GM23338 (cell line): ENCODE measurements at regions not wholly inside any gene's neighbourhood (a gene's known extent, or its start where the extent isn't known, plus 50 kb on each side); places are given as distances from the start of the nearest gene placed in this dataset.

Experiments used
- ATAC-seq: fragments of 200-7000 bp; cut with Tn5 transposase; 3 replicates; pipeline ENCODE4 v1.9.1; 2020
- DNase-seq: peaks from one replicate; pipeline ENCODE4 v3.0.0-alpha.2; 2015; ENCODE audit warnings: low spot score
- H2AFZ ChIP-seq: fragments of 200-600 bp; sonication (generic); 2 replicates; pipeline ENCODE4 v1.8.0; 2016; ENCODE audit warnings: antibody characterized with exemption, mild to moderate bottlenecking, moderate library complexity
- H3F3A ChIP-seq: fragments of 200-600 bp; sonication (generic); replicated peaks from 2 replicates; pipeline ENCODE4 v1.8.0; 2017; ENCODE audit warnings: antibody characterized with exemption, mixed run types, low read depth
- H3K27ac ChIP-seq: fragments of 200-600 bp; sonication (generic); 2 replicates; pipeline ENCODE4 v1.6.1; 2016; ENCODE audit warnings: low read depth
- H3K27me3 ChIP-seq: fragments of 200-600 bp; sonication (generic); 2 replicates; pipeline ENCODE4 v1.8.0; 2016; ENCODE audit warnings: mild to moderate bottlenecking, mixed run types, moderate library complexity; ENCODE audit not compliant: insufficient read depth
- H3K36me3 ChIP-seq: fragments of 200-600 bp; sonication (generic); 2 replicates; pipeline ENCODE4 v1.8.0; 2016; ENCODE audit warnings: mild to moderate bottlenecking; ENCODE audit not compliant: insufficient read depth
- H3K4me1 ChIP-seq: fragments of 200-600 bp; sonication (generic); 2 replicates; pipeline ENCODE4 v1.8.0; 2016; ENCODE audit warnings: mild to moderate bottlenecking, moderate library complexity; ENCODE audit not compliant: insufficient read depth
- H3K4me2 ChIP-seq: fragments of 200-600 bp; sonication (generic); 2 replicates; pipeline ENCODE4 v1.7.1; 2017; ENCODE audit warnings: mixed run types
- H3K4me3 ChIP-seq: fragments of 200-600 bp; sonication (generic); 2 replicates; pipeline ENCODE4 v1.6.1; 2016; ENCODE audit warnings: mixed run types
- H3K79me2 ChIP-seq: fragments of 200-600 bp; sonication (generic); replicated peaks from 2 replicates; pipeline ENCODE4 v1.8.0; 2017; ENCODE audit warnings: mild to moderate bottlenecking; ENCODE audit not compliant: insufficient read depth
- H3K9me2 ChIP-seq: fragments of 200-600 bp; sonication (generic); 2 replicates; pipeline ENCODE4 v1.8.0; 2017; ENCODE audit not compliant: insufficient read depth
- H4K20me1 ChIP-seq: fragments of 200-600 bp; sonication (generic); replicated peaks from 2 replicates; pipeline ENCODE4 v1.8.0; 2017; ENCODE audit warnings: mild to moderate bottlenecking; ENCODE audit not compliant: insufficient read depth
- H3K27ac Mint-ChIP-seq: 2 replicates; pipeline ENCODE4 v1.8.0; 2020; ENCODE audit warnings: inconsistent platforms, mild to moderate bottlenecking, moderate library complexity, mixed read lengths
- H3K27me3 Mint-ChIP-seq: 3 replicates; pipeline ENCODE4 v1.8.0; 2022; ENCODE audit warnings: low read depth, mild to moderate bottlenecking, moderate library complexity, mixed read lengths, inconsistent platforms; ENCODE audit not compliant: insufficient read depth, poor library complexity
- H3K36me3 Mint-ChIP-seq: 3 replicates; pipeline ENCODE4 v1.8.0; 2021; ENCODE audit warnings: low read depth, mild to moderate bottlenecking, inconsistent platforms, moderate library complexity, mixed read lengths
- H3K4me1 Mint-ChIP-seq: 3 replicates; pipeline ENCODE4 v1.8.0; 2020; ENCODE audit warnings: mild to moderate bottlenecking, inconsistent platforms, mixed read lengths
- H3K4me3 Mint-ChIP-seq: 3 replicates; pipeline ENCODE4 v1.8.0; 2021; ENCODE audit warnings: moderate library complexity, mild to moderate bottlenecking, inconsistent platforms, mixed read lengths
- H3K9me3 Mint-ChIP-seq: 3 replicates; pipeline ENCODE4 v1.8.0; 2020; ENCODE audit warnings: moderate library complexity, mild to moderate bottlenecking, inconsistent platforms, mixed read lengths
- EZH2 ChIP-seq: fragments of 200-600 bp; sonication (generic); IDR thresholded peaks from one replicate; pipeline ENCODE4 v1.8.0; 2017; ENCODE audit warnings: antibody characterized with exemption, mild to moderate bottlenecking, low read depth; ENCODE audit not compliant: unreplicated experiment
- JUNB ChIP-seq: IDR thresholded peaks from one replicate; pipeline ENCODE4 v1.6.1; 2016; ENCODE audit warnings: antibody characterized with exemption; ENCODE audit not compliant: unreplicated experiment
- NANOG ChIP-seq: IDR thresholded peaks from 2 replicates; pipeline ENCODE4 v1.6.1; 2016; ENCODE audit warnings: antibody characterized with exemption, borderline replicate concordance
- POLR2AphosphoS5 ChIP-seq: IDR thresholded peaks from 2 replicates; pipeline ENCODE4 v1.6.1; 2016; ENCODE audit warnings: antibody characterized with exemption, low read depth
- ZNF114 ChIP-seq: fragments of 250-450 bp; sonication (Bioruptor Pico); IDR thresholded peaks from 2 replicates; pipeline ENCODE4 v1.5.0; 2020; ENCODE audit warnings: mild to moderate bottlenecking, moderate library complexity
- ZNF331 ChIP-seq: fragments of 250-450 bp; sonication (Bioruptor Pico); IDR thresholded peaks from 2 replicates; pipeline ENCODE4 v1.5.0; 2020; ENCODE audit warnings: low read depth, mild to moderate bottlenecking, moderate library complexity
- TF ChIP-seq, protein P1 (sequence below): fragments of 250-450 bp; sonication (Bioruptor Pico); IDR thresholded peaks from 2 replicates; pipeline ENCODE4 v1.5.0; 2020; ENCODE audit warnings: mild to moderate bottlenecking, moderate library complexity
- TF ChIP-seq, protein P2 (sequence below): IDR thresholded peaks from 2 replicates; pipeline ENCODE4 v1.6.1; 2016; ENCODE audit warnings: antibody characterized with exemption

DNA sequence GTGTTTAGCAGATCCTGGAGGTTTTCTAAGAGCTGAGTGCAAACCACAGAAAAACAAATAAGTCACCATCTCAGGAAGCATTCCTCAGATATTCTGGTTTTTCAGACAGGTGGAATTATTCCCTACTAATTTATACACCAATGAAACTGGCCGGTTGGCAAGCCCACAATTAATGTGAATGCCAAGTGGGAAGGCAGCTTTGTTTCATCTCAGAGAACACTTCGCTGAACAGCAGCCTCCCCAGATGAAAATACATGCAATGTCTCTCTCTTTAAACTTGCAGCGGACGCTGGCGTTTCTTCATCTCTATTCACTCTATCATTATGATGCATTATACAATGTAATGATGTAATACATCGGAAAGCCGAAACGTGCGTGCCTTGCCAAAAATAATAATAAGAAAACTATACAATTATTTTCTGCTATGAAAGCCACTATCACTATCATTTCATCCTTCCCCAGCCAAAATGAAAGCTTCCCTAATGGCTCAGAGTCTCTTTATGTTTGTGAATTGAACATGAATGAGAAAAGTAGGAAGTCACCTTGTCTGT lies 649.4 kb downstream of the BCL11A start (continued):
- TF ChIP-seq, protein P1, sequence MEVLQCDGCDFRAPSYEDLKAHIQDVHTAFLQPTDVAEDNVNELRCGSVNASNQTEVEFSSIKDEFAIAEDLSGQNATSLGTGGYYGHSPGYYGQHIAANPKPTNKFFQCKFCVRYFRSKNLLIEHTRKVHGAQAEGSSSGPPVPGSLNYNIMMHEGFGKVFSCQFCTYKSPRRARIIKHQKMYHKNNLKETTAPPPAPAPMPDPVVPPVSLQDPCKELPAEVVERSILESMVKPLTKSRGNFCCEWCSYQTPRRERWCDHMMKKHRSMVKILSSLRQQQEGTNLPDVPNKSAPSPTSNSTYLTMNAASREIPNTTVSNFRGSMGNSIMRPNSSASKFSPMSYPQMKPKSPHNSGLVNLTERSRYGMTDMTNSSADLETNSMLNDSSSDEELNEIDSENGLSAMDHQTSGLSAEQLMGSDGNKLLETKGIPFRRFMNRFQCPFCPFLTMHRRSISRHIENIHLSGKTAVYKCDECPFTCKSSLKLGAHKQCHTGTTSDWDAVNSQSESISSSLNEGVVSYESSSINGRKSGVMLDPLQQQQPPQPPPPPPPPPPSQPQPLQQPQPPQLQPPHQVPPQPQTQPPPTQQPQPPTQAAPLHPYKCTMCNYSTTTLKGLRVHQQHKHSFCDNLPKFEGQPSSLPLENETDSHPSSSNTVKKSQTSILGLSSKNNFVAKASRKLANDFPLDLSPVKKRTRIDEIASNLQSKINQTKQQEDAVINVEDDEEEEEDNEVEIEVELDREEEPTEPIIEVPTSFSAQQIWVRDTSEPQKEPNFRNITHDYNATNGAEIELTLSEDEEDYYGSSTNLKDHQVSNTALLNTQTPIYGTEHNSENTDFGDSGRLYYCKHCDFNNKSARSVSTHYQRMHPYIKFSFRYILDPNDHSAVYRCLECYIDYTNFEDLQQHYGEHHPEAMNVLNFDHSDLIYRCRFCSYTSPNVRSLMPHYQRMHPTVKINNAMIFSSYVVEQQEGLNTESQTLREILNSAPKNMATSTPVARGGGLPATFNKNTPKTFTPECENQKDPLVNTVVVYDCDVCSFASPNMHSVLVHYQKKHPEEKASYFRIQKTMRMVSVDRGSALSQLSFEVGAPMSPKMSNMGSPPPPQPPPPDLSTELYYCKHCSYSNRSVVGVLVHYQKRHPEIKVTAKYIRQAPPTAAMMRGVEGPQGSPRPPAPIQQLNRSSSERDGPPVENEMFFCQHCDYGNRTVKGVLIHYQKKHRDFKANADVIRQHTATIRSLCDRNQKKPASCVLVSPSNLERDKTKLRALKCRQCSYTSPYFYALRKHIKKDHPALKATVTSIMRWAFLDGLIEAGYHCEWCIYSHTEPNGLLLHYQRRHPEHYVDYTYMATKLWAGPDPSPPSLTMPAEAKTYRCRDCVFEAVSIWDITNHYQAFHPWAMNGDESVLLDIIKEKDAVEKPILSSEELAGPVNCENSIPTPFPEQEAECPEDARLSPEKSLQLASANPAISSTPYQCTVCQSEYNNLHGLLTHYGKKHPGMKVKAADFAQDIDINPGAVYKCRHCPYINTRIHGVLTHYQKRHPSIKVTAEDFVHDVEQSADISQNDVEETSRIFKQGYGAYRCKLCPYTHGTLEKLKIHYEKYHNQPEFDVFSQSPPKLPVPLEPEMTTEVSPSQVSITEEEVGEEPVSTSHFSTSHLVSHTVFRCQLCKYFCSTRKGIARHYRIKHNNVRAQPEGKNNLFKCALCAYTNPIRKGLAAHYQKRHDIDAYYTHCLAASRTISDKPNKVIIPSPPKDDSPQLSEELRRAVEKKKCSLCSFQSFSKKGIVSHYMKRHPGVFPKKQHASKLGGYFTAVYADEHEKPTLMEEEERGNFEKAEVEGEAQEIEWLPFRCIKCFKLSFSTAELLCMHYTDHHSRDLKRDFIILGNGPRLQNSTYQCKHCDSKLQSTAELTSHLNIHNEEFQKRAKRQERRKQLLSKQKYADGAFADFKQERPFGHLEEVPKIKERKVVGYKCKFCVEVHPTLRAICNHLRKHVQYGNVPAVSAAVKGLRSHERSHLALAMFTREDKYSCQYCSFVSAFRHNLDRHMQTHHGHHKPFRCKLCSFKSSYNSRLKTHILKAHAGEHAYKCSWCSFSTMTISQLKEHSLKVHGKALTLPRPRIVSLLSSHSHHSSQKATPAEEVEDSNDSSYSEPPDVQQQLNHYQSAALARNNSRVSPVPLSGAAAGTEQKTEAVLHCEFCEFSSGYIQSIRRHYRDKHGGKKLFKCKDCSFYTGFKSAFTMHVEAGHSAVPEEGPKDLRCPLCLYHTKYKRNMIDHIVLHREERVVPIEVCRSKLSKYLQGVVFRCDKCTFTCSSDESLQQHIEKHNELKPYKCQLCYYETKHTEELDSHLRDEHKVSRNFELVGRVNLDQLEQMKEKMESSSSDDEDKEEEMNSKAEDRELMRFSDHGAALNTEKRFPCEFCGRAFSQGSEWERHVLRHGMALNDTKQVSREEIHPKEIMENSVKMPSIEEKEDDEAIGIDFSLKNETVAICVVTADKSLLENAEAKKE (CRISPR knock-in tag) = no peak
- TF ChIP-seq ZNF114 (CRISPR knock-in tag) (no peak), JUNB (no peak)
- TF ChIP-seq, protein P2, sequence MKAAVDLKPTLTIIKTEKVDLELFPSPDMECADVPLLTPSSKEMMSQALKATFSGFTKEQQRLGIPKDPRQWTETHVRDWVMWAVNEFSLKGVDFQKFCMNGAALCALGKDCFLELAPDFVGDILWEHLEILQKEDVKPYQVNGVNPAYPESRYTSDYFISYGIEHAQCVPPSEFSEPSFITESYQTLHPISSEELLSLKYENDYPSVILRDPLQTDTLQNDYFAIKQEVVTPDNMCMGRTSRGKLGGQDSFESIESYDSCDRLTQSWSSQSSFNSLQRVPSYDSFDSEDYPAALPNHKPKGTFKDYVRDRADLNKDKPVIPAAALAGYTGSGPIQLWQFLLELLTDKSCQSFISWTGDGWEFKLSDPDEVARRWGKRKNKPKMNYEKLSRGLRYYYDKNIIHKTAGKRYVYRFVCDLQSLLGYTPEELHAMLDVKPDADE = no peak

DNA sequence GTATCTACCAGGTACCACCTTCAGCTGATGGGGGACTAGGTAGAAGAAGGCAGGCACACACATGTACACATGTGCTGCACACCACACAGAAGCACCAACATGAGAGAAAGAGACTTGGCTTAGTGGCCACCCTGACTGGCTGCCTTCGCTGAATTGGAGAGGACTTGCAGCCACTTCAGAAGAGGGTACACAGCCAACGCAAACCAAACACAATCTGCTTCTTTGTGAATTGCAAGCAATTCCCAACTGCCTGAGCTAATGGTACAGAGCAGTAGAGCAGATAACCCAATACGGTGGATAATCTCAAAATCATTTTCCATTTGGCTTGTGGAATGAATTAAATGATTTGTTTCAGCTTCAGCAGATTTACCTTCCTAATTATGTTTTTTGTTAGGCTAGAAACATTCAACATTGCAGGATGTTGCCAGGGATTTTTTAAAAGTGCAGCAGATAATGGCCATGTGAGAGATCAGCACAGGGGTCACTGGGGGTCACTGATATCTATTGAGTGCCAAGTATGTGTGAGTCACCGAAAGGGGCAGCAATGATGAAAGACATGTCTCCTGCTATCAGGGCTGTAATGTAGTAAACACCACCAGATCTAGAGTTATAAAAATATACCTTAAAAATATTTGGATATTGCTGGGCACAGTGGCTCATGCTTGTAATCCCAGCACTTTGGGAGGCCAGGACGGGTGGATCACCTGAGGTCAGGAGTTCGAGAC lies 652.6 kb downstream of the BCL11A start:
- Histone ChIP-seq H3F3A (no peaks in the 10 kb centered on the region), H3K4me1 (no peaks in the 10 kb centered on the region), H3K4me3 (no peak overlapping the region), H3K4me2 (no peak overlapping the region), H3K27me3 (no peaks in the 10 kb centered on the region), H3K36me3 (no peaks in the 10 kb centered on the region), H3K79me2 (no peaks in the 10 kb centered on the region), H3K27ac (no peak overlapping the region), H2AFZ (no peak overlapping the region), H3K9me2 (no peaks in the 10 kb centered on the region), H4K20me1 (no peaks in the 10 kb centered on the region)
- ATAC-seq = no peak
- DNase-seq = no peak
- Mint-ChIP-seq H3K27ac (no peak overlapping the region), H3K36me3 (no peaks in the 10 kb centered on the region), H3K4me3 (no peak overlapping the region), H3K4me1 (peaks cover 8% of the 10 kb centered on the region; the same call in 1 of the 3 replicates), H3K9me3 (no peaks in the 10 kb centered on the region), H3K27me3 (no peaks in the 10 kb centered on the region)
- TF ChIP-seq NANOG = no peak
- no peak for TF ChIP-seq EZH2
- TF ChIP-seq, protein P2 = no peak
- no peak for TF ChIP-seq POLR2AphosphoS5
- TF ChIP-seq ZNF331 (CRISPR knock-in tag) = no peak
